ENCODE measurements at regions not wholly inside any gene's neighbourhood (a gene's known extent, or its start where the extent isn't known, plus 50 kb on each side); places are given as distances from the start of the nearest gene placed in this dataset.

DNA sequence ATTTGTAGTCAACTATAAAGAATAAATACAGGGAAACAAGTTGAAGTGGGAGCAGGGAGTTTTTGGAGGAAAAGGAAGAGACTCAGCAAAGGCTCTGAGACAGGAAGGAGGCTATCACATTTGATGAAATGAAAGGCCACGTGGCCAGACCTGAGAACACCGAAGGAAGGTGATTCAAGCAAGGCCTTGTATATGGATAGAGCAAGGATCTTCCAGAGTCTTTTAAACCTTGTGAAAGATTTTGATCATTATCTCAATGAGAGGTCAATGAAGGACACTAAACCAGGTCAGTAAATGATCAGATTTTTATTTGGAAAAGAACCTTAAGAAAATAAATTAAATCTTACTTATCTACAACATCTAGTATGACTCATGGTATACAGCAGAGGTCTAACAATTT is 523.5 kb downstream of the SLC16A7 start:
- TF ChIP-seq, protein P1, sequence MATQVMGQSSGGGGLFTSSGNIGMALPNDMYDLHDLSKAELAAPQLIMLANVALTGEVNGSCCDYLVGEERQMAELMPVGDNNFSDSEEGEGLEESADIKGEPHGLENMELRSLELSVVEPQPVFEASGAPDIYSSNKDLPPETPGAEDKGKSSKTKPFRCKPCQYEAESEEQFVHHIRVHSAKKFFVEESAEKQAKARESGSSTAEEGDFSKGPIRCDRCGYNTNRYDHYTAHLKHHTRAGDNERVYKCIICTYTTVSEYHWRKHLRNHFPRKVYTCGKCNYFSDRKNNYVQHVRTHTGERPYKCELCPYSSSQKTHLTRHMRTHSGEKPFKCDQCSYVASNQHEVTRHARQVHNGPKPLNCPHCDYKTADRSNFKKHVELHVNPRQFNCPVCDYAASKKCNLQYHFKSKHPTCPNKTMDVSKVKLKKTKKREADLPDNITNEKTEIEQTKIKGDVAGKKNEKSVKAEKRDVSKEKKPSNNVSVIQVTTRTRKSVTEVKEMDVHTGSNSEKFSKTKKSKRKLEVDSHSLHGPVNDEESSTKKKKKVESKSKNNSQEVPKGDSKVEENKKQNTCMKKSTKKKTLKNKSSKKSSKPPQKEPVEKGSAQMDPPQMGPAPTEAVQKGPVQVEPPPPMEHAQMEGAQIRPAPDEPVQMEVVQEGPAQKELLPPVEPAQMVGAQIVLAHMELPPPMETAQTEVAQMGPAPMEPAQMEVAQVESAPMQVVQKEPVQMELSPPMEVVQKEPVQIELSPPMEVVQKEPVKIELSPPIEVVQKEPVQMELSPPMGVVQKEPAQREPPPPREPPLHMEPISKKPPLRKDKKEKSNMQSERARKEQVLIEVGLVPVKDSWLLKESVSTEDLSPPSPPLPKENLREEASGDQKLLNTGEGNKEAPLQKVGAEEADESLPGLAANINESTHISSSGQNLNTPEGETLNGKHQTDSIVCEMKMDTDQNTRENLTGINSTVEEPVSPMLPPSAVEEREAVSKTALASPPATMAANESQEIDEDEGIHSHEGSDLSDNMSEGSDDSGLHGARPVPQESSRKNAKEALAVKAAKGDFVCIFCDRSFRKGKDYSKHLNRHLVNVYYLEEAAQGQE (IDR thresholded peaks at IDR 0.05; ENCODE audit: borderline replicate concordance) = no peak
- TF ChIP-seq, protein P1 (CRISPR knock-in tag; IDR thresholded peaks at IDR 0.05; ENCODE audit: low read depth) = no peak
- TF ChIP-seq OTX1 (CRISPR knock-in tag; IDR thresholded peaks at IDR 0.05) (no peak), FOXM1 (IDR thresholded peaks at IDR 0.05; ENCODE audit: low read depth) (no peak), FOXM1 (CRISPR knock-in tag; IDR thresholded peaks at IDR 0.05; ENCODE audit: low read depth) (no peak), ARNT (IDR thresholded peaks at IDR 0.05) (no peak), CBX5 (IDR thresholded peaks at IDR 0.05; ENCODE audit: borderline replicate concordance, low read depth) (no peak), EP300 (IDR thresholded peaks at IDR 0.05; ENCODE audit: low read length) (no peak)
- TF ChIP-seq, protein P2, sequence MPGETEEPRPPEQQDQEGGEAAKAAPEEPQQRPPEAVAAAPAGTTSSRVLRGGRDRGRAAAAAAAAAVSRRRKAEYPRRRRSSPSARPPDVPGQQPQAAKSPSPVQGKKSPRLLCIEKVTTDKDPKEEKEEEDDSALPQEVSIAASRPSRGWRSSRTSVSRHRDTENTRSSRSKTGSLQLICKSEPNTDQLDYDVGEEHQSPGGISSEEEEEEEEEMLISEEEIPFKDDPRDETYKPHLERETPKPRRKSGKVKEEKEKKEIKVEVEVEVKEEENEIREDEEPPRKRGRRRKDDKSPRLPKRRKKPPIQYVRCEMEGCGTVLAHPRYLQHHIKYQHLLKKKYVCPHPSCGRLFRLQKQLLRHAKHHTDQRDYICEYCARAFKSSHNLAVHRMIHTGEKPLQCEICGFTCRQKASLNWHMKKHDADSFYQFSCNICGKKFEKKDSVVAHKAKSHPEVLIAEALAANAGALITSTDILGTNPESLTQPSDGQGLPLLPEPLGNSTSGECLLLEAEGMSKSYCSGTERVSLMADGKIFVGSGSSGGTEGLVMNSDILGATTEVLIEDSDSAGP (CRISPR knock-in tag; IDR thresholded peaks at IDR 0.05) = no peak
- TF ChIP-seq, protein P3, sequence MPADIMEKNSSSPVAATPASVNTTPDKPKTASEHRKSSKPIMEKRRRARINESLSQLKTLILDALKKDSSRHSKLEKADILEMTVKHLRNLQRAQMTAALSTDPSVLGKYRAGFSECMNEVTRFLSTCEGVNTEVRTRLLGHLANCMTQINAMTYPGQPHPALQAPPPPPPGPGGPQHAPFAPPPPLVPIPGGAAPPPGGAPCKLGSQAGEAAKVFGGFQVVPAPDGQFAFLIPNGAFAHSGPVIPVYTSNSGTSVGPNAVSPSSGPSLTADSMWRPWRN (IDR thresholded peaks at IDR 0.05; ENCODE audit: low read depth) = no peak
- TF ChIP-seq, protein P4, sequence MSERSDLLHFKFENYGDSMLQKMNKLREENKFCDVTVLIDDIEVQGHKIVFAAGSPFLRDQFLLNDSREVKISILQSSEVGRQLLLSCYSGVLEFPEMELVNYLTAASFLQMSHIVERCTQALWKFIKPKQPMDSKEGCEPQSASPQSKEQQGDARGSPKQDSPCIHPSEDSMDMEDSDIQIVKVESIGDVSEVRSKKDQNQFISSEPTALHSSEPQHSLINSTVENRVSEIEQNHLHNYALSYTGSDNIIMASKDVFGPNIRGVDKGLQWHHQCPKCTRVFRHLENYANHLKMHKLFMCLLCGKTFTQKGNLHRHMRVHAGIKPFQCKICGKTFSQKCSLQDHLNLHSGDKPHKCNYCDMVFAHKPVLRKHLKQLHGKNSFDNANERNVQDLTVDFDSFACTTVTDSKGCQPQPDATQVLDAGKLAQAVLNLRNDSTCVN (CRISPR knock-in tag; IDR thresholded peaks at IDR 0.05) = no peak

Measured in K562 (cell line).